ENCODE measurements at regions not wholly inside any gene's neighbourhood (a gene's known extent, or its start where the extent isn't known, plus 50 kb on each side); places are given as distances from the start of the nearest gene placed in this dataset.

DNA sequence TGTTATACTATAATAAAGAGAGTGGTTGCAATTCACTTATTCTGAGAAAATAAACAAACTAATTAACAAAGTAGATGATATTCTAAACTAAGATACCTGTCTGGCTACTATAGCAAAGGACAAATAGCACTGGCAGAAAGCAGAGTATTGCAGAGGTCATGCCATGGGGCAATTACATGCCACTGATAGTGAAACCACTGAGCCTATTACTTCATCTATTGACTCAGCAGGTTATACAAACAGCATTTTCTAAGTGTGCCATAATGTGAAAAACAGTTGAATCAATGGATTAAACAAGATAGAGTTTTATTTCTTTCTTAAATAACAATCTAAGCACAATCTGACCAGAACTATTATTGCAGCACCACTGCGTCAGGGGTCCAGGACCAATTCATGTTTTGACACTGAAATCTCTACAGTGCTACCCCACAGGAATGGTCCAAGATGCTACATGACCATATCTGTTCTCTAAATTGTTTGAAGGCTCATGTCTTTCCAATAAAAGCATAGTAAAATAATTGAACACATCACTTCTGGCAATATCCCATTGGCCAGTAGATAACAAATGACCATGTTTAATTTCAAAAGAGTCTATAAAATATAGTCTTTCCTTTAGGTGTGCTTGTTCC lies 389.5 kb upstream of the GRID2 start:
- TF ChIP-seq, protein P1, sequence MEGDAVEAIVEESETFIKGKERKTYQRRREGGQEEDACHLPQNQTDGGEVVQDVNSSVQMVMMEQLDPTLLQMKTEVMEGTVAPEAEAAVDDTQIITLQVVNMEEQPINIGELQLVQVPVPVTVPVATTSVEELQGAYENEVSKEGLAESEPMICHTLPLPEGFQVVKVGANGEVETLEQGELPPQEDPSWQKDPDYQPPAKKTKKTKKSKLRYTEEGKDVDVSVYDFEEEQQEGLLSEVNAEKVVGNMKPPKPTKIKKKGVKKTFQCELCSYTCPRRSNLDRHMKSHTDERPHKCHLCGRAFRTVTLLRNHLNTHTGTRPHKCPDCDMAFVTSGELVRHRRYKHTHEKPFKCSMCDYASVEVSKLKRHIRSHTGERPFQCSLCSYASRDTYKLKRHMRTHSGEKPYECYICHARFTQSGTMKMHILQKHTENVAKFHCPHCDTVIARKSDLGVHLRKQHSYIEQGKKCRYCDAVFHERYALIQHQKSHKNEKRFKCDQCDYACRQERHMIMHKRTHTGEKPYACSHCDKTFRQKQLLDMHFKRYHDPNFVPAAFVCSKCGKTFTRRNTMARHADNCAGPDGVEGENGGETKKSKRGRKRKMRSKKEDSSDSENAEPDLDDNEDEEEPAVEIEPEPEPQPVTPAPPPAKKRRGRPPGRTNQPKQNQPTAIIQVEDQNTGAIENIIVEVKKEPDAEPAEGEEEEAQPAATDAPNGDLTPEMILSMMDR (conservative IDR thresholded peaks at IDR 0.05): no peak
- no peak for TF ChIP-seq ZFX (IDR thresholded peaks at IDR 0.05)
- H3K27ac ChIP-seq: no peak overlapping the region

DNA sequence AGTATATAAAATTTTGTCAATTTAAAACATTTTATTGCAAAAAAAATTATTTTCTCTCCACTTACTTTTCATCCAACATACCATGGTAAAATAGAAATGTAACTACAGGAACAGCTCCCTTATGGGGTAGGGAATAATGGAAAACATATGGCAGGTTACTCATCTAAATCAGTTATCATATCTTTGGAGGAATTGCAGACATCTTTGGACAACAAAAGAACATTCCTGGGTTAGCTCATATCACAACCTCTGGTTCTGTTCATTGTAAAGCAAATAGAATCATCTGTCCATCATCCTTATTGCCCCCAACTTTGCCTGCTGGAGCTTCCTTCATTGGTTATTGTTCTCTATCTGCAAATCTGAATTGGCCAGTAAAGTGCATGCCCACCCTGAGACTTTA lies 387.5 kb upstream of the GRID2 start:
- no peak overlapping the region for H3K27ac ChIP-seq
- TF ChIP-seq, protein P1 (conservative IDR thresholded peaks at IDR 0.05): no peak
- TF ChIP-seq ZFX (IDR thresholded peaks at IDR 0.05): no peak

DNA sequence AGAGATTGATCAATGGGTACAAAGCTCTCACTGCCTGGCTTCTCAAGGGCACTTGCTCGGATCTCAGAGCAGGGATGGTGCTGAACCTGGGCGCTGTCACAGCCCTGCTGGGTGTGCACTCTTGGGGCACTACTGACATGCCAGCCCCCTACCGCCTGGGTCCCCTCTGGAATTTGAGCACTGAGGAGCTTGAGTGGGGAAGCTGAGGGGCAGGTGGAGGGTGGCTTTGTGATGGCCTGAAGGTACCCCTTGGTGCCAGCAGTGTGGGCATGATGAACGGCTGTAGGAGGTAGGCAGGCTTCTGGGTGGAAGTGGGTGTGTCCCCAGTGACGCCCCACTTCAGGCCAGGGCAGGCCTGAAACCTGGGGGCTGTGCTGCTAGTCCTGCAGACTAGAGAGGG lies 379.1 kb upstream of the GRID2 start:
- H3K27ac ChIP-seq: no peak overlapping the region
- TF ChIP-seq, protein P1 (conservative IDR thresholded peaks at IDR 0.05): no peak
- no peak for TF ChIP-seq ZFX (IDR thresholded peaks at IDR 0.05)

DNA sequence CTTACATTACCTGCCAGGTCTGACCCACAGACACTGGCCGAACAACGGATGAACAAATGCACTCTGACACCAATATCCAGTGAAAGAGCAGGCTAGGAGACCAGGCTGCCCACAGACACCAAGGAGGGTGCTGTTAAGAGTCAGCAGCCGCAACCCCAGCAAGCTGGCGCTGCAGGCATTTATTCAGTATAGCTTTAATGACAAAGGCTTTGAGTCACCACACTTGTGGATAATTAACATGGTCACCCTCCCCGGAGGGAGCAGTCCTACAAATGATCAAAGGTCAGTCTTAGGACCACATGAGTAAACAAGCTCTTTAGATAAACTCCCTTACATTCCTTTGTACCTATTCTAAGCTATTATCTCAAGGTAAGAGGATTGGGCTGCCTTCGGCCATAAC lies 368.5 kb upstream of the GRID2 start:
- TF ChIP-seq ZFX (IDR thresholded peaks at IDR 0.05): no peak
- TF ChIP-seq, protein P1 (conservative IDR thresholded peaks at IDR 0.05): no peak
- H3K27ac ChIP-seq: no peak overlapping the region

DNA sequence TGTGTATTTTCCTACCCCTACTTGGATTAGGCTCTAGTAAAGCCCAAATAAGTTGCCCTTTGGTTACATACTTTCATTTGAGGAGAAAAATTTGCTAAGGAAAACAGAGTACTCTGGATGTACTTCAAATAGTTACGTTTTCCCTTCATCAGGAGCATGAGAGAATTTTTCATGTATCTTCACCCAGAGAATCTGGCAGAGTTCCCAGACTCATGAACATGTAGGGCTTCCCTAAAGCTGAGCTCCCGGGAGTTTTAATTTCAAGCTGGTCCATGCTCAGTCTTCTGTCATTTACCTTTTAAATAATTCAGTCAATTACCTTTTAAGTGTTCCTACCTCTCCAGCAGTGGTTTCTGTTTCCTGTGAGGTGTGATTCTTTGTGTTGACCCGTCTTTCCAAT lies 367.5 kb upstream of the GRID2 start:
- no peak for TF ChIP-seq ZFX (IDR thresholded peaks at IDR 0.05)
- TF ChIP-seq, protein P1 (conservative IDR thresholded peaks at IDR 0.05): no peak
- no peak overlapping the region for H3K27ac ChIP-seq

DNA sequence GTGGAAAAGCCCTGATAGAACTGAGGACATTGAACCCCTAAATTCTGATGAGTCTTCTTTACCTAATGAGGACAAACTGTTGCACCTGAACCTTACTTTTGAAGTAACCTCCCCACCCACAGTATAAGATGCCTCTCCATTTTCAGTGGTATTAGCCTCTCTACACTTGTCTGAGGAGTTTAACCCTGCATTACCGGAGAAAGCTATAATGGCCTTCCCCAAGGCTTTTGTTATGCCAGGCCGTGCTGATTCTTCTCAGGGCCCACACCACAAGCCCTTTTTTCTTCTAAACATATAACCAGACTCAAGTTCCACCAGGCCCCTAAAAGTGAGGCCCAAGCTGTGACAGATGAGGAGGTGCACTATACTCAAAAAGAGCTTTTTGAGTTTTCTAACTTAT lies 345.8 kb upstream of the GRID2 start:
- no peak for TF ChIP-seq ZFX (IDR thresholded peaks at IDR 0.05)
- TF ChIP-seq, protein P1 (conservative IDR thresholded peaks at IDR 0.05): no peak
- no peak overlapping the region for H3K27ac ChIP-seq

DNA sequence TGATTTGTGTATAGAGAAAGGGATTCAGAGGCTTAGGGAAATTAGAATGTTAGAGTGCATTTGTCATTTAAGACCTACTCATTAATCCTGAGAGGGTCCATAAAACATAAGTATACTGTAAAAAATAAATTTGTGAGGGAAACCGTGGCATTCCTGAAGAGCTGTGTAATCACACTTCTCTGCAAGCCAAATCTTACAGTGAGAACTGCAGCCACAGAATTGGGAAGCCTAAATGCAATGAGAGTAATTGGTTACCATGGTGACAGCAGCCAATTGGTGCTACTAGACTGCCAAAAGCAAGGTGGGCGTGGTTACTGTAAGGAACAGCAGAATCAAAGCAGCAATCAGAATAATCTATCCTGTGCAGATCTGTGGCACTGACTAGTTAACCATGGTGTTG lies 345.2 kb upstream of the GRID2 start:
- no peak for TF ChIP-seq ZFX (IDR thresholded peaks at IDR 0.05)
- TF ChIP-seq, protein P1 (conservative IDR thresholded peaks at IDR 0.05): no peak
- no peak overlapping the region for H3K27ac ChIP-seq
